HG03460 (cell line): ENCODE measurements at regions not wholly inside any gene's neighbourhood (a gene's known extent, or its start where the extent isn't known, plus 50 kb on each side); places are given as distances from the start of the nearest gene placed in this dataset.
"Not testable (repeated sequence)": the region's sequence is repeated elsewhere in the genome, so short reads cannot be mapped to it uniquely, and the experiment has no call there.

Experiments
- ATAC-seq: cut with Tn5 transposase; IDR thresholded peaks from one replicate; pipeline ENCODE4 v1.9.1; 2021; ENCODE audit not compliant: unreplicated experiment

- ATAC-seq: no peak
Observed at GRCh38 chr2:65969161-65969560, 465.8 kb upstream of the MEIS1 start.

- ATAC-seq: not testable (repeated sequence)
Observed at GRCh38 chr2:65963303-65963702, 471.6 kb upstream of the MEIS1 start.

GRCh38 chr2:65960953-65961352 is 474.0 kb upstream of the MEIS1 start:
- ATAC-seq: no peak

GRCh38 chr2:65957886-65958285 is 477.0 kb upstream of the MEIS1 start:
- ATAC-seq: no peak

GRCh38 chr2:65957454-65957853 is 477.5 kb upstream of the MEIS1 start:
- ATAC-seq: no peak

- ATAC-seq: no peak
Observed at GRCh38 chr2:65955259-65955658, 479.7 kb upstream of the MEIS1 start.

- no peak for ATAC-seq
Observed at GRCh38 chr2:65952966-65953761, 481.8 kb upstream of the MEIS1 start.

GRCh38 chr2:65944213-65944612 is 490.7 kb upstream of the MEIS1 start:
- ATAC-seq: no peak

GRCh38 chr2:65943099-65943786 is 491.7 kb upstream of the MEIS1 start:
- ATAC-seq: no peak

GRCh38 chr2:65940856-65941255 is 494.1 kb upstream of the MEIS1 start:
- ATAC-seq: no peak

- ATAC-seq: no peak
Observed at GRCh38 chr2:65939687-65940086, 495.2 kb upstream of the MEIS1 start.

- no peak for ATAC-seq
Observed at GRCh38 chr2:65937379-65938160, 497.4 kb upstream of the MEIS1 start.

- no peak for ATAC-seq
Observed at GRCh38 chr2:65934992-65935629, 499.8 kb upstream of the MEIS1 start.

- no peak for ATAC-seq
Observed at GRCh38 chr2:65932571-65932970, 500.2 kb upstream of the SPRED2 start.

GRCh38 chr2:65931056-65931455 is 498.7 kb upstream of the SPRED2 start:
- no peak for ATAC-seq

- ATAC-seq: no peak
Observed at GRCh38 chr2:65930259-65930658, 497.9 kb upstream of the SPRED2 start.

GRCh38 chr2:65929664-65930063 is 497.3 kb upstream of the SPRED2 start:
- not testable (repeated sequence) for ATAC-seq

GRCh38 chr2:65922794-65923193 is 490.4 kb upstream of the SPRED2 start:
- no peak for ATAC-seq

- ATAC-seq: no peak
Observed at GRCh38 chr2:65922030-65922429, 489.6 kb upstream of the SPRED2 start.

GRCh38 chr2:65921116-65921515 is 488.7 kb upstream of the SPRED2 start:
- ATAC-seq: no peak

GRCh38 chr2:65920659-65921058 is 488.3 kb upstream of the SPRED2 start:
- ATAC-seq: no peak
